Endothelial cell of umbilical vein (primary cell): ENCODE measurements at regions not wholly inside any gene's neighbourhood (a gene's known extent, or its start where the extent isn't known, plus 50 kb on each side); places are given as distances from the start of the nearest gene placed in this dataset.

Experiments
- BruUV-seq: library from RNA; stranded (reverse); fragments of 400-500 nt; replicated peaks from 2 replicates; lab custom pipeline; 2021; lab: Mats Ljungman, UMichigan
- CTCF ChIA-PET: fragments of 300-600, 350-600 bp; sonication (Branson Sonifier 250); formaldehyde crosslinking; loops from one replicate; lab custom pipeline; 2021; ENCODE audit warnings: antibody characterized with exemption, inconsistent platforms; lab: Charles Lee
- POLR2A ChIA-PET: fragments of 300-600, 350-600 bp; sonication (Branson Sonifier 250); formaldehyde crosslinking; loops from one replicate; lab custom pipeline; 2021; ENCODE audit warnings: antibody characterized with exemption, inconsistent platforms; lab: Charles Lee
- DNase-seq: peaks from one replicate; pipeline ENCODE4 v3.0.0-alpha.2; 2011; ENCODE audit warnings: low read depth, low spot score
- FAIRE-seq: peaks from 2 replicates; lab custom pipeline; 2011; peaks lifted over from hg19 to GRCh38; lab: Jason Lieb, UNC
- H2AFZ ChIP-seq: 2 replicates; pipeline ENCODE4 v1.6.0; 2012; ENCODE audit warnings: low read depth, low read length, control low read depth, inconsistent platforms
- H3K27ac ChIP-seq: 2 replicates; pipeline ENCODE4 v1.5.1; 2011; ENCODE audit warnings: low read depth, mild to moderate bottlenecking, control low read depth, low read length, moderate library complexity; ENCODE audit not compliant: insufficient read depth
- H3K27me3 ChIP-seq, 2 experiments: 2 replicates each; pipeline versions ENCODE4 v1.6.0 to v1.6.1; 2011; ENCODE audit warnings: low read length in 2 of 2, mixed read lengths in 1 of 2; ENCODE audit not compliant: control insufficient read depth in 2 of 2, insufficient read depth in 2 of 2
- H3K36me3 ChIP-seq, 2 experiments: 2 replicates in 1 of 2; 3 replicates in 1 of 2; pipeline ENCODE4 v1.5.1; 2011; ENCODE audit warnings: low read length in 2 of 2, mild to moderate bottlenecking in 1 of 2, moderate library complexity in 1 of 2; ENCODE audit not compliant: control insufficient read depth in 2 of 2, insufficient read depth in 2 of 2; ENCODE audit errors: extremely low read depth in 1 of 2
- H3K4me1 ChIP-seq: 3 replicates; pipeline ENCODE4 v1.5.1; 2011; ENCODE audit warnings: mild to moderate bottlenecking, low read length; ENCODE audit not compliant: control insufficient read depth, insufficient read depth; ENCODE audit errors: extremely low read depth
- H3K4me2 ChIP-seq: 2 replicates; pipeline ENCODE4 v1.6.1; 2011; ENCODE audit warnings: low read length, control low read depth, mixed read lengths; ENCODE audit not compliant: insufficient read depth
- H3K4me3 ChIP-seq, 3 experiments: fragments of 200-600 bp in 1 of 3; sonication (generic), shearing (Covaris generic) in 1 of 3; replicated peaks in 1 of 3; 2 replicates each; pipeline ENCODE4 v1.5.1; 2011 to 2016; ENCODE audit warnings: control low read depth in 3 of 3, low read length in 3 of 3, mild to moderate bottlenecking in 2 of 3, inconsistent platforms in 1 of 3, low read depth in 1 of 3, moderate library complexity in 1 of 3; ENCODE audit not compliant: insufficient read depth in 1 of 3
- H3K79me2 ChIP-seq: 2 replicates; pipeline ENCODE4 v1.6.0; 2012; ENCODE audit warnings: low read length, inconsistent platforms; ENCODE audit not compliant: control insufficient read depth, insufficient read depth
- H3K9ac ChIP-seq: replicated peaks from 2 replicates; pipeline ENCODE3; 2011; ENCODE audit warnings: low read length, control low read depth; ENCODE audit not compliant: insufficient read depth; ENCODE audit errors: extremely low read depth
- H3K9me1 ChIP-seq: replicated peaks from 3 replicates; pipeline ENCODE4 v1.6.0; 2011; ENCODE audit warnings: mild to moderate bottlenecking, low read length; ENCODE audit not compliant: control insufficient read depth, insufficient read depth; ENCODE audit errors: extremely low read depth
- H3K9me3 ChIP-seq: replicated peaks from 2 replicates; pipeline ENCODE4 v1.5.1; 2012; ENCODE audit warnings: low read length, inconsistent platforms; ENCODE audit not compliant: control insufficient read depth, insufficient read depth
- H4K20me1 ChIP-seq: replicated peaks from 2 replicates; pipeline ENCODE3; 2011; ENCODE audit warnings: mild to moderate bottlenecking, low read length; ENCODE audit not compliant: control insufficient read depth, insufficient read depth; ENCODE audit errors: extremely low read depth
- EZH2 ChIP-seq: IDR thresholded peaks from 2 replicates; pipeline ENCODE4 v1.6.1; 2012; ENCODE audit warnings: borderline replicate concordance, low read depth, mild to moderate bottlenecking, moderate library complexity, low read length, inconsistent platforms; ENCODE audit not compliant: severe bottlenecking
- FOS ChIP-seq: IDR thresholded peaks from 2 replicates; pipeline ENCODE4 v1.6.1; 2011; ENCODE audit warnings: mild to moderate bottlenecking, low read length, moderate library complexity, borderline replicate concordance; ENCODE audit not compliant: insufficient read depth
- GATA2 ChIP-seq: IDR thresholded peaks from 2 replicates; pipeline ENCODE4 v1.7.0; 2011; ENCODE audit warnings: low read depth, mild to moderate bottlenecking, moderate library complexity, mixed read lengths, low read length; ENCODE audit not compliant: insufficient read length, insufficient read depth
- JUN ChIP-seq: IDR thresholded peaks from 2 replicates; pipeline ENCODE4 v1.6.1; 2011; ENCODE audit warnings: borderline replicate concordance, low read depth; ENCODE audit not compliant: insufficient read length, insufficient read depth
- MYC ChIP-seq: IDR thresholded peaks from one replicate; pipeline ENCODE4 v1.6.1; 2011; ENCODE audit warnings: mild to moderate bottlenecking, low read depth, low read length
- POLR2A ChIP-seq: IDR thresholded peaks from 2 replicates; pipeline ENCODE4 v1.6.1; 2012; ENCODE audit warnings: low read depth, mild to moderate bottlenecking, control low read depth, low read length
- POLR2AphosphoS5 ChIP-seq: IDR thresholded peaks from 2 replicates; pipeline ENCODE4 v1.6.1; 2012; ENCODE audit warnings: low read depth, mild to moderate bottlenecking, control low read depth, low read length, moderate library complexity; ENCODE audit not compliant: insufficient read depth
- dilution Hi-C: fragments of 300-500 bp; cut with MboI; formaldehyde crosslinking; loops from one replicate; pipeline ENCODE4 v1.15.0; 2019; ENCODE audit warnings: low sequenced_read_pairs; ENCODE audit not compliant: extremely low pct_ligation_motif_present
- intact Hi-C: fragments of 100-400 bp; cut with micrococcal nuclease; formaldehyde crosslinking; loops from one replicate; pipeline ENCODE4 v1.10.0; 2022
- TF ChIP-seq, protein P1 (sequence below): IDR thresholded peaks from 2 replicates; pipeline ENCODE4 v1.6.1; 2011; ENCODE audit not compliant: insufficient read depth, insufficient read length
- TF ChIP-seq, protein P2 (sequence below), 2 donors: IDR thresholded peaks; 1 replicate in 1 of 2; 2 replicates in 1 of 2; pipeline ENCODE4 v1.5.1; 2011; ENCODE audit warnings: low read length in 2 of 2, mild to moderate bottlenecking in 2 of 2, moderate library complexity in 2 of 2, control low read depth in 1 of 2, inconsistent platforms in 1 of 2, low read depth in 1 of 2; ENCODE audit not compliant: insufficient read depth in 1 of 2; ENCODE audit errors: extremely low read depth in 1 of 2

DNA sequence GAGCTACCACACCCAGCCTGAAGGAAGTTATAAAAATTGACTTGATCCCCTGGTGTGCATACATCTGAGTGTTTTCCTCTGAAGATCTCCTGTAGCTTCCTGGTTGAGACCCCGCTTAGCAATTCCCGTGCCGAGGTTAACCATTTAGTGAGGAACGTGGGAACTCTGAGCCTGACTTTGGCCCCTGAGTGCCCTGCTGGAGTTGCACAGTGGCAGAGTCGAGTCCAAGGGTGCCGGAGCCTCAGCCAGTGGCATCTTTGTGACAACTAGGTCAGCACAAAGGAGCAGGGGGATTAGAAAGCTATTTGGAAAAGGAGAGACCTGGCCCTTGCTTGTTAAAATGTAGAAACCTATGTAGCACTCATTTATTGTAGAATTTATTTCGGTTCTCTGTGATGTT, 561.2 kb upstream of the SALL3 start:
- peaks cover 6% of the 10 kb centered on the region for H3K9me3 ChIP-seq
- ChIA-PET POLR2A (no interaction called here), CTCF (no interaction called here)
- DNase-seq (no peak), FAIRE-seq (no peak)
- H3K27me3 ChIP-seq: no peaks in the 10 kb centered on the region
- no peaks in the 10 kb centered on the region for H3K79me2 ChIP-seq
- intact Hi-C loops (no loop called here), dilution Hi-C loops (no loop called here)
- H3K9me1 ChIP-seq: no peaks in the 10 kb centered on the region
- H3K9ac ChIP-seq: no peak overlapping the region
- H3K4me2 ChIP-seq: no peak overlapping the region
- H3K36me3 ChIP-seq: no peaks in the 10 kb centered on the region
- no peaks in the 10 kb centered on the region for H3K4me1 ChIP-seq
- H2AFZ ChIP-seq: no peak overlapping the region
- no peak overlapping the region for H3K4me3 ChIP-seq
- TF ChIP-seq, protein P1, sequence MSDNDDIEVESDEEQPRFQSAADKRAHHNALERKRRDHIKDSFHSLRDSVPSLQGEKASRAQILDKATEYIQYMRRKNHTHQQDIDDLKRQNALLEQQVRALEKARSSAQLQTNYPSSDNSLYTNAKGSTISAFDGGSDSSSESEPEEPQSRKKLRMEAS: no peak
- TF ChIP-seq JUN (no peak), POLR2A (no peak), POLR2AphosphoS5 (no peak), GATA2 (no peak), FOS (no peak), EZH2 (no peak), MYC (no peak)
- TF ChIP-seq, protein P2, sequence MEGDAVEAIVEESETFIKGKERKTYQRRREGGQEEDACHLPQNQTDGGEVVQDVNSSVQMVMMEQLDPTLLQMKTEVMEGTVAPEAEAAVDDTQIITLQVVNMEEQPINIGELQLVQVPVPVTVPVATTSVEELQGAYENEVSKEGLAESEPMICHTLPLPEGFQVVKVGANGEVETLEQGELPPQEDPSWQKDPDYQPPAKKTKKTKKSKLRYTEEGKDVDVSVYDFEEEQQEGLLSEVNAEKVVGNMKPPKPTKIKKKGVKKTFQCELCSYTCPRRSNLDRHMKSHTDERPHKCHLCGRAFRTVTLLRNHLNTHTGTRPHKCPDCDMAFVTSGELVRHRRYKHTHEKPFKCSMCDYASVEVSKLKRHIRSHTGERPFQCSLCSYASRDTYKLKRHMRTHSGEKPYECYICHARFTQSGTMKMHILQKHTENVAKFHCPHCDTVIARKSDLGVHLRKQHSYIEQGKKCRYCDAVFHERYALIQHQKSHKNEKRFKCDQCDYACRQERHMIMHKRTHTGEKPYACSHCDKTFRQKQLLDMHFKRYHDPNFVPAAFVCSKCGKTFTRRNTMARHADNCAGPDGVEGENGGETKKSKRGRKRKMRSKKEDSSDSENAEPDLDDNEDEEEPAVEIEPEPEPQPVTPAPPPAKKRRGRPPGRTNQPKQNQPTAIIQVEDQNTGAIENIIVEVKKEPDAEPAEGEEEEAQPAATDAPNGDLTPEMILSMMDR (IDR thresholded peaks at IDR 0.05; ENCODE audit: extremely low read depth in 1 of 2, insufficient read depth in 1 of 2, low read depth in 1 of 2, low read length in 2 of 2): no peak
- no TSS peak for BruUV-seq
- H3K27ac ChIP-seq: no peak overlapping the region
- no peaks in the 10 kb centered on the region for H4K20me1 ChIP-seq
